ENCODE measurements at regions not wholly inside any gene's neighbourhood (a gene's known extent, or its start where the extent isn't known, plus 50 kb on each side); places are given as distances from the start of the nearest gene placed in this dataset.

GRCh38 chr3:94904156-94904674, 841.4 kb downstream of the NSUN3 start:
- Mint-ChIP-seq H3K9me3 (peaks cover 2 to 10% of the 10 kb centered on the region in 2 donors), H3K4me3 (no peak overlapping the region), H3K4me1 (ENCODE audit: low read depth in 2 of 2) (no peaks in the 10 kb centered on the region), H3K27ac (no peak overlapping the region), H3K27me3 (no peaks in the 10 kb centered on the region), H3K36me3 (ENCODE audit: insufficient read depth) (no peaks in the 10 kb centered on the region)
- ATAC-seq (replicated peaks) (no peak), DNase-seq (no peak)

- ATAC-seq (replicated peaks) (no peak), DNase-seq (no peak)
- Mint-ChIP-seq H3K4me3 (no peak overlapping the region), H3K4me1 (ENCODE audit: low read depth in 2 of 2) (no peaks in the 10 kb centered on the region), H3K9me3 (peaks cover 5 to 10% of the 10 kb centered on the region in 2 donors), H3K27ac (no peak overlapping the region), H3K36me3 (ENCODE audit: insufficient read depth) (no peaks in the 10 kb centered on the region), H3K27me3 (no peaks in the 10 kb centered on the region)
Measured at GRCh38 chr3:94909726-94910125, 846.9 kb downstream of the NSUN3 start.

- H3K27me3 Mint-ChIP-seq, result no peaks in the 10 kb centered on the region
- no peaks in the 10 kb centered on the region for H3K4me1 Mint-ChIP-seq (ENCODE audit: low read depth in 2 of 2)
- H3K27ac Mint-ChIP-seq, result no peak overlapping the region
- H3K36me3 Mint-ChIP-seq (ENCODE audit: insufficient read depth), result no peaks in the 10 kb centered on the region
- ATAC-seq (replicated peaks) (no peak), DNase-seq (no peak)
- H3K4me3 Mint-ChIP-seq, result no peak overlapping the region
- H3K9me3 Mint-ChIP-seq, result peaks cover 0 to 5% of the 10 kb centered on the region in 2 donors
Measured at GRCh38 chr3:94912656-94913055, 849.8 kb downstream of the NSUN3 start.

- Mint-ChIP-seq H3K4me3 (no peak overlapping the region), H3K4me1 (ENCODE audit: low read depth in 2 of 2) (no peaks in the 10 kb centered on the region), H3K36me3 (ENCODE audit: insufficient read depth) (peaks cover 3% of the 10 kb centered on the region), H3K9me3 (peaks cover 0 to 21% of the 10 kb centered on the region in 2 donors), H3K27me3 (no peaks in the 10 kb centered on the region), H3K27ac (no peak overlapping the region)
- ATAC-seq (replicated peaks) (no peak), DNase-seq (no peak)
Measured at GRCh38 chr3:94927175-94927574, 864.3 kb downstream of the NSUN3 start.

GRCh38 chr3:94928921-94929320, 866.1 kb downstream of the NSUN3 start:
- Mint-ChIP-seq H3K27ac (no peak overlapping the region), H3K27me3 (no peaks in the 10 kb centered on the region), H3K4me3 (no peak overlapping the region), H3K9me3 (peaks cover 0 to 12% of the 10 kb centered on the region in 2 donors), H3K4me1 (ENCODE audit: low read depth in 2 of 2) (no peaks in the 10 kb centered on the region), H3K36me3 (ENCODE audit: insufficient read depth) (peaks cover 3% of the 10 kb centered on the region)
- no peak for DNase-seq
- no peak for ATAC-seq (replicated peaks)

- no peak for DNase-seq
- Mint-ChIP-seq H3K27me3 (no peaks in the 10 kb centered on the region), H3K9me3 (peaks cover 0 to 6% of the 10 kb centered on the region in 2 donors), H3K4me3 (no peak overlapping the region), H3K4me1 (ENCODE audit: low read depth in 2 of 2) (no peaks in the 10 kb centered on the region), H3K36me3 (ENCODE audit: insufficient read depth) (no peaks in the 10 kb centered on the region), H3K27ac (no peak overlapping the region)
- ATAC-seq (replicated peaks), result no peak
Measured at GRCh38 chr3:94935738-94936580, 873.1 kb downstream of the NSUN3 start.

GRCh38 chr3:94937980-94938379, 875.1 kb downstream of the NSUN3 start:
- H3K27ac Mint-ChIP-seq, result no peak overlapping the region
- H3K36me3 Mint-ChIP-seq (ENCODE audit: insufficient read depth), result no peaks in the 10 kb centered on the region
- H3K4me1 Mint-ChIP-seq (ENCODE audit: low read depth in 2 of 2), result no peaks in the 10 kb centered on the region
- H3K4me3 Mint-ChIP-seq, result no peak overlapping the region
- ATAC-seq (replicated peaks) (no peak), DNase-seq (no peak)
- no peaks in the 10 kb centered on the region for H3K27me3 Mint-ChIP-seq
- H3K9me3 Mint-ChIP-seq, result peaks cover 0 to 8% of the 10 kb centered on the region in 2 donors

GRCh38 chr3:94946683-94947082, 883.8 kb downstream of the NSUN3 start:
- Mint-ChIP-seq H3K27ac (no peak overlapping the region), H3K9me3 (peaks cover 22 to 34% of the 10 kb centered on the region in 2 donors), H3K4me3 (no peak overlapping the region), H3K36me3 (ENCODE audit: insufficient read depth) (no peaks in the 10 kb centered on the region), H3K4me1 (ENCODE audit: low read depth in 2 of 2) (no peaks in the 10 kb centered on the region), H3K27me3 (no peaks in the 10 kb centered on the region)
- ATAC-seq (replicated peaks) (no peak), DNase-seq (no peak)

GRCh38 chr3:94961423-94962100, 898.7 kb downstream of the NSUN3 start:
- Mint-ChIP-seq H3K36me3 (ENCODE audit: insufficient read depth) (no peaks in the 10 kb centered on the region), H3K9me3 (peaks cover under 1 to 1% of the 10 kb centered on the region in 2 donors), H3K27me3 (no peaks in the 10 kb centered on the region), H3K4me3 (no peak overlapping the region), H3K4me1 (ENCODE audit: low read depth in 2 of 2) (no peaks in the 10 kb centered on the region), H3K27ac (no peak overlapping the region)
- ATAC-seq (replicated peaks) (no peak), DNase-seq (no peak)

GRCh38 chr3:94965867-94966475, 903.1 kb downstream of the NSUN3 start:
- Mint-ChIP-seq H3K27ac (no peak overlapping the region), H3K27me3 (no peaks in the 10 kb centered on the region), H3K36me3 (ENCODE audit: insufficient read depth) (no peaks in the 10 kb centered on the region), H3K9me3 (peaks cover 1 to 6% of the 10 kb centered on the region in 2 donors), H3K4me3 (no peak overlapping the region), H3K4me1 (ENCODE audit: low read depth in 2 of 2) (no peaks in the 10 kb centered on the region)
- DNase-seq (no peak), ATAC-seq (replicated peaks) (no peak)

- Mint-ChIP-seq H3K4me3 (no peak overlapping the region), H3K36me3 (ENCODE audit: insufficient read depth) (no peaks in the 10 kb centered on the region), H3K27ac (no peak overlapping the region), H3K4me1 (ENCODE audit: low read depth in 2 of 2) (no peaks in the 10 kb centered on the region), H3K9me3 (peaks cover 1 to 6% of the 10 kb centered on the region in 2 donors), H3K27me3 (no peaks in the 10 kb centered on the region)
- DNase-seq, result no peak
- no peak for ATAC-seq (replicated peaks)
Measured at GRCh38 chr3:94967196-94967595, 904.3 kb downstream of the NSUN3 start.

GRCh38 chr3:94968519-94968918, 905.7 kb downstream of the NSUN3 start:
- H3K27me3 Mint-ChIP-seq, result no peaks in the 10 kb centered on the region
- H3K4me3 Mint-ChIP-seq, result no peak overlapping the region
- ATAC-seq (replicated peaks) (no peak), DNase-seq (no peak)
- H3K27ac Mint-ChIP-seq, result no peak overlapping the region
- peaks cover 1 to 6% of the 10 kb centered on the region in 2 donors for H3K9me3 Mint-ChIP-seq
- H3K36me3 Mint-ChIP-seq (ENCODE audit: insufficient read depth), result no peaks in the 10 kb centered on the region
- no peaks in the 10 kb centered on the region for H3K4me1 Mint-ChIP-seq (ENCODE audit: low read depth in 2 of 2)

GRCh38 chr3:94972066-94972465, 909.2 kb downstream of the NSUN3 start:
- peaks cover 3% of the 10 kb centered on the region for H3K36me3 Mint-ChIP-seq (ENCODE audit: insufficient read depth)
- DNase-seq (no peak), ATAC-seq (replicated peaks) (no peak)
- H3K4me3 Mint-ChIP-seq, result no peak overlapping the region
- no peaks in the 10 kb centered on the region for H3K27me3 Mint-ChIP-seq
- peaks cover 6 to 32% of the 10 kb centered on the region in 2 donors for H3K9me3 Mint-ChIP-seq
- no peaks in the 10 kb centered on the region for H3K4me1 Mint-ChIP-seq (ENCODE audit: low read depth in 2 of 2)
- no peak overlapping the region for H3K27ac Mint-ChIP-seq
